Head of caudate nucleus (tissue), 42 donors: ENCODE measurements at regions not wholly inside any gene's neighbourhood (a gene's known extent, or its start where the extent isn't known, plus 50 kb on each side); places are given as distances from the start of the nearest gene placed in this dataset.

ENCODE experiments used
- DNase-seq, 42 donors: peaks; one replicate each; pipeline versions ENCODE4 v3.0.0 to v3.0.0-alpha.2; 2020 to 2021; ENCODE audit warnings: mixed read lengths in 7 of 42
- intact Hi-C: fragments of 100-400 bp; cut with DNase I; formaldehyde crosslinking; loops from one replicate; pipeline ENCODE4 v1.15.0; 2022

- no peak for DNase-seq
Observed at GRCh38 chr18:60870261-60871153, 462.7 kb upstream of the CDH20 start.

GRCh38 chr18:60872434-60872833 is 460.8 kb upstream of the CDH20 start:
- intact Hi-C loops, result no loop called here
- DNase-seq, result no peak

More at GRCh38 chr18:60870261-60871153, 462.7 kb upstream of the CDH20 start:
- intact Hi-C loops, result no loop called here

GRCh38 chr18:60873708-60874107 is 459.5 kb upstream of the CDH20 start:
- intact Hi-C loops, result no loop called here

GRCh38 chr18:60875957-60876507 is 457.2 kb upstream of the CDH20 start:
- intact Hi-C loops, result no loop called here

More at GRCh38 chr18:60873708-60874107, 459.5 kb upstream of the CDH20 start:
- no peak for DNase-seq

GRCh38 chr18:60880184-60880583 is 453.0 kb upstream of the CDH20 start:
- intact Hi-C loops, result no loop called here
- DNase-seq, result no peak

More at GRCh38 chr18:60875957-60876507, 457.2 kb upstream of the CDH20 start:
- no peak for DNase-seq

- DNase-seq, result no peak
- intact Hi-C loops, result no loop called here
Observed at GRCh38 chr18:60883587-60883986, 449.6 kb upstream of the CDH20 start.

- intact Hi-C loops, result no loop called here
- no peak for DNase-seq
Observed at GRCh38 chr18:60888071-60888624, 445.1 kb upstream of the CDH20 start.

- DNase-seq, result no peak
- intact Hi-C loops, result no loop called here
Observed at GRCh38 chr18:60889442-60889841, 443.8 kb upstream of the CDH20 start.

- no peak for DNase-seq
- intact Hi-C loops, result no loop called here
Observed at GRCh38 chr18:60891936-60892335, 441.3 kb upstream of the CDH20 start.

GRCh38 chr18:60892441-60892840 is 440.8 kb upstream of the CDH20 start:
- intact Hi-C loops, result no loop called here
- DNase-seq, result no peak

- intact Hi-C loops, result no loop called here
- no peak for DNase-seq
Observed at GRCh38 chr18:60892855-60893254, 440.4 kb upstream of the CDH20 start.

GRCh38 chr18:60893355-60894097 is 439.7 kb upstream of the CDH20 start:
- DNase-seq, result no peak
- intact Hi-C loops, result no loop called here

GRCh38 chr18:60894254-60894945 is 438.8 kb upstream of the CDH20 start:
- intact Hi-C loops, result no loop called here
- DNase-seq, result no peak

GRCh38 chr18:60895181-60895580 is 438.0 kb upstream of the CDH20 start:
- DNase-seq, result no peak
- intact Hi-C loops, result no loop called here

- no peak for DNase-seq
- intact Hi-C loops, result no loop called here
Observed at GRCh38 chr18:60898111-60898510, 435.1 kb upstream of the CDH20 start.

GRCh38 chr18:60905699-60906098 is 427.5 kb upstream of the CDH20 start:
- no peak for DNase-seq
- intact Hi-C loops, result no loop called here

- DNase-seq, result no peak
- intact Hi-C loops, result no loop called here
Observed at GRCh38 chr18:60910534-60910933, 422.7 kb upstream of the CDH20 start.

GRCh38 chr18:60911504-60911903 is 421.7 kb upstream of the CDH20 start:
- intact Hi-C loops, result no loop called here
- no peak for DNase-seq

GRCh38 chr18:60915160-60915559 is 418.1 kb upstream of the CDH20 start:
- DNase-seq, result no peak
- intact Hi-C loops, result no loop called here
